Calu3 (cell line): ENCODE measurements at regions not wholly inside any gene's neighbourhood (a gene's known extent, or its start where the extent isn't known, plus 50 kb on each side); places are given as distances from the start of the nearest gene placed in this dataset. TPM values are rescaled to one million over a fixed set of nuclear protein-coding genes. Genes with fewer than 3 reads are reported as not detected.

Experiments used
- BruUV-seq: library from RNA; stranded (reverse); fragments of 400-500 nt; replicated peaks from 2 replicates; lab custom pipeline; 2021; lab: Mats Ljungman, UMichigan
- CTCF ChIA-PET: fragments of 300-600 bp; sonication (Branson Sonifier 250); formaldehyde crosslinking; loops from one replicate; lab custom pipeline; 2022; ENCODE audit warnings: antibody characterized with exemption; lab: Charles Lee
- DNase-seq: peaks from one replicate; pipeline ENCODE4 v3.0.0; 2022
- H3K27ac Mint-ChIP-seq: one replicate; pipeline ENCODE4 v1.8.0; 2022; ENCODE audit warnings: mixed read lengths; ENCODE audit not compliant: unreplicated experiment
- H3K27me3 Mint-ChIP-seq: one replicate; pipeline ENCODE4 v1.8.0; 2022; ENCODE audit warnings: mixed read lengths; ENCODE audit not compliant: unreplicated experiment
- H3K36me3 Mint-ChIP-seq: one replicate; pipeline ENCODE4 v1.8.0; 2022; ENCODE audit warnings: mild to moderate bottlenecking, moderate library complexity, mixed read lengths; ENCODE audit not compliant: insufficient read depth, unreplicated experiment
- H3K4me1 Mint-ChIP-seq: one replicate; pipeline ENCODE4 v1.8.0; 2022; ENCODE audit warnings: mild to moderate bottlenecking, low read depth, mixed read lengths; ENCODE audit not compliant: unreplicated experiment
- H3K4me3 Mint-ChIP-seq: one replicate; pipeline ENCODE4 v1.8.0; 2022; ENCODE audit warnings: mild to moderate bottlenecking, low read depth, moderate library complexity, mixed read lengths; ENCODE audit not compliant: unreplicated experiment
- H3K9me3 Mint-ChIP-seq: one replicate; pipeline ENCODE4 v1.8.0; 2022; ENCODE audit warnings: low read depth, mixed read lengths; ENCODE audit not compliant: unreplicated experiment
- intact Hi-C: fragments of 100-400 bp; cut with micrococcal nuclease; formaldehyde crosslinking; loops from one replicate; pipeline ENCODE4 v1.10.0; 2022; ENCODE audit not compliant: unreplicated experiment
- microRNA-seq: library from miRNA; unstranded; fragments of <30 nt; microRNA quantifications from one replicate; pipeline ENCODE4 v1.2.0, GENCODE V29; 2022
- TF ChIP-seq, protein P1 (sequence below): fragments of 200-600 bp; IDR thresholded peaks from one replicate; pipeline ENCODE4 v1.8.0; 2022; ENCODE audit warnings: antibody characterized with exemption; ENCODE audit not compliant: unreplicated experiment

GRCh38 chr4:184968366-184968765 is 49.9 kb upstream of the HELT start:
- TF ChIP-seq, protein P1, sequence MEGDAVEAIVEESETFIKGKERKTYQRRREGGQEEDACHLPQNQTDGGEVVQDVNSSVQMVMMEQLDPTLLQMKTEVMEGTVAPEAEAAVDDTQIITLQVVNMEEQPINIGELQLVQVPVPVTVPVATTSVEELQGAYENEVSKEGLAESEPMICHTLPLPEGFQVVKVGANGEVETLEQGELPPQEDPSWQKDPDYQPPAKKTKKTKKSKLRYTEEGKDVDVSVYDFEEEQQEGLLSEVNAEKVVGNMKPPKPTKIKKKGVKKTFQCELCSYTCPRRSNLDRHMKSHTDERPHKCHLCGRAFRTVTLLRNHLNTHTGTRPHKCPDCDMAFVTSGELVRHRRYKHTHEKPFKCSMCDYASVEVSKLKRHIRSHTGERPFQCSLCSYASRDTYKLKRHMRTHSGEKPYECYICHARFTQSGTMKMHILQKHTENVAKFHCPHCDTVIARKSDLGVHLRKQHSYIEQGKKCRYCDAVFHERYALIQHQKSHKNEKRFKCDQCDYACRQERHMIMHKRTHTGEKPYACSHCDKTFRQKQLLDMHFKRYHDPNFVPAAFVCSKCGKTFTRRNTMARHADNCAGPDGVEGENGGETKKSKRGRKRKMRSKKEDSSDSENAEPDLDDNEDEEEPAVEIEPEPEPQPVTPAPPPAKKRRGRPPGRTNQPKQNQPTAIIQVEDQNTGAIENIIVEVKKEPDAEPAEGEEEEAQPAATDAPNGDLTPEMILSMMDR: no peak
- Mint-ChIP-seq H3K27me3 (peaks cover 14% of the 10 kb centered on the region), H3K27ac (no peak overlapping the region), H3K36me3 (peaks cover 12% of the 10 kb centered on the region), H3K4me1 (no peaks in the 10 kb centered on the region), H3K4me3 (no peak overlapping the region), H3K9me3 (peaks cover 6% of the 10 kb centered on the region)
- CTCF ChIA-PET: interaction anchor here (0.9 kb wide), 1 partner anchor 11 kb away, joined by 3 read pairs; no protein-coding TSS in a partner anchor
- intact Hi-C loops: no loop called here
- DNase-seq: no peak
- BruUV-seq: no TSS peak

Small RNAs in the stretch of these regions (microRNA-seq; reads per million reads assigned to microRNA genes)
- gene MIR4455: not detected
